ENCODE measurements at regions not wholly inside any gene's neighbourhood (a gene's known extent, or its start where the extent isn't known, plus 50 kb on each side); places are given as distances from the start of the nearest gene placed in this dataset.

DNA sequence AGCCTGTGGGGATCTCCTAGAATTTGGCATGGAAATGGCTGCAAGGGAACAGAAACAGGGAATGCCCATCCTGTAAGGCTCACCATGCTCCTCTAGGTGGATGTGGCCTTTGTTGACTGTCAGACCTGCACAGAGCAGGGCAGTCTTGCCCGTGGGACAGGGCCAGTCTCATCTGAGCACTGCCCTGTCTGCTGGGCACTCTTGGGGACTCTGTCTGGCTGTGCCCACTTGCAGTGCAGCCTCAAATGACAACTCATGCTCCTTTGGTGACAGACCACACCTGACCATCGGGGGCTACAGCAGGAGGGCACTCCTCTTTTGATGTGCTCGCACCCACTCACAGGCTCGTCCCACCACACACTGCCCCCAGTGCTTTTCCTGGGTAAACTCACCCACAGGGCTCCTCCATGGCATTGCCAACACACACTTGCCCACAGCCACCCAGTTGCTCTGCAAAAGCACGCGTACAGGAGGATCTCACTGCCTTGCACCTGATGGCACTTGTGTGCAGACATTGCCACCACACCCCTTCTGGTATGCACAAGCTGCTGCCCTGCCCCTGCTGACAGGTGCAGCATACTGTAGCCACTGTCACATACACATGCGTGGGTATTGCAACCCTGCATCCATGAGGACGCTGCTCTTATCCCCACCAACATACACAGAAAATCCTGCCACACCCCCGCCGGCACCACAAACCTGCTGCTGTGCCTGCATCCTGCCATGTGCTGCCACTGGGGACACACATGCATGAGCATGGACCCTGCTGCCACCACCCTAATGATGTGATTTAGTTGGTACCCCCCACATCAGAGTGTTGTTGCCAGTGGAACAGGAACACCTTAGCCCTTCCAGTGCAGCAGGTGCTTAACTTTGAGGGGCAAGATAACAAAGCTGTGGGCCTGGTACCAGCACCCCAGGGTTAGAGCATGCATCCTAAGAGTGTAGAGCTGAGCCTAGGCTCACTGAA, 100.1 kb upstream of the ARHGEF9 start:
- DNase-seq (ENCODE audit: low spot score) = no peak

GRCh38 chrX:63869506-63869905, 84.5 kb upstream of the ARHGEF9 start:
- no peak for DNase-seq (ENCODE audit: low spot score)

DNA sequence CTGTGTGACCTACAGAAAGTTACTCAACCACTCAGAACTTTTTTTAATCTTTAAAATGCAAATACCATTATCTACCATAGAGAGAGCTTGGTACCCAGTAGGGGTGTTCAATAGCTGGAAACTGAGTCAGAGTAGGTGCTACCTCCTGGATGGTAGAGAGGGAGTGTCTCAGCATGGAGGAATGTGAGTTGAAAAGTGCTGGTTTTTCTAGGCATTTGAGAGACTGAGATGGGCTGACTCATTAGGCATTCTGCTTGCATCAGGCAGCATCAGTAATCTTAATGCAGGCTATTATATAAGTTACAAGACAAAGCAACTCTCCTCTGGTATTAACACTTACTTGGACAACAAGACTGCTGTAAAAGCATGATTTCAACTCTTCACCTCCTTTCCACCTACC, 70.9 kb upstream of the ARHGEF9 start:
- no peak for DNase-seq (ENCODE audit: low spot score)

DNA sequence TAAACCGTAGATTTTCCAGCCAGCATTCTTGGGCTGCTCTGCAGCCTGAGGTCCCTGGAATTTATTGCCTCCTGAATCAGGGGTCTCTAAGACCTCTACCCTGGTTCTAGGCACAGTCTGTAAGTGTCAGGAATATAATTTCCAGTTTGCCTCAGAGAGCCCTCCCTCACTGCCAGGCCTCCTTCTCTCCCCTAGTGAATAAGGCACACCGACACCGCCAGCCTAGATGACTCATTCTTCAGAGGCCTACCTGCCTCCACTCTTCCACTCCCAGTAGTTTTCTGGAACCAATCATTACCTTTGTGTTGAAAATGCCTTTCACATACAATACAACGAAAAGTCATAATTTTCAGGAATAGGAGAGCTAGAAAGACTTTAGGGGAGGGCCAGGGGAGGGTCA, 50.3 kb upstream of the ARHGEF9 start:
- DNase-seq (ENCODE audit: low spot score) = no peak

All from iPS-NIHi11 (cell line).